COLO829 (cell line): ENCODE measurements at regions not wholly inside any gene's neighbourhood (a gene's known extent, or its start where the extent isn't known, plus 50 kb on each side); places are given as distances from the start of the nearest gene placed in this dataset.
"Not testable (repeated sequence)": the region's sequence is repeated elsewhere in the genome, so short reads cannot be mapped to it uniquely, and the experiment has no call there.

Experiments
- DNase-seq: peaks from one replicate; pipeline ENCODE4 v3.0.0; 2012; ENCODE audit warnings: low spot score

DNA sequence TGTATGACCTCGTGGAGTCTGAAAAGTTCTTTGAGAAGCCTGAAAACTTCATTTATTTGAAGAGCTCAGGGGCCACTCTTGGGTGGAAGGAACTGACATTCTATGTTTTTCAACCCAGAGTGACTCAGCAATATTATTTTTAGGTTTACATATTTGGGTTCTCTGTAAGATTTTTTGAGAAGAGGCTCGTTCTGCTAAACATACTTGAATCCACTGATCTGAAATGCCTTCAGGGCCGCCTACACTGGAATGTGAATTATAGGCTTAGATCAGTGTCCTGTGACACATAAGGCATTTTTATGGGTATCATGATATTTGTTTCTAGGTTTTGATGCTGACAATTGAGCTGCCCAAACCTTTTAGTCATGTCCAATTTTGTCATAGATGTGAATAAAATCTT is 86.2 kb downstream of the PSAT1 start:
- DNase-seq: peak; percentile 44

DNA sequence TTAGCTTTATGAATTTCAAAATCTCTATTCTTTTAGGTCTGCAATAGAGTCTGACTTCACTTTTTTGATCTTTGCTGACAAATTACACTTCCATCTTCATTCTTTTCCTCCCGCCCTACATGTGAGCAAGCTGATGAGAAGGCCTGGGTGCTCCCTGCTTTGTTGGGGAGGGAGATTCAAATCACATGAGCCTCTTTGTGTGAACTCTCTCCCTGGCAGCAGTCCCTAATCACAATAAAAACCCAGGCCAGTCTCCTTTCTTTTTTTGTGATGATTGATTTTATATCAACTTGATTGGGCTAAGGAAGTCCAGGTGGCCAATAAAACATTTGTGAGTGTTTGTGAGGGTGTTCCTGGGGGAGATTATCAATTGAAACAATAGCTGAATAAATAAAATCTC is 89.4 kb downstream of the PSAT1 start:
- no peak for DNase-seq

DNA sequence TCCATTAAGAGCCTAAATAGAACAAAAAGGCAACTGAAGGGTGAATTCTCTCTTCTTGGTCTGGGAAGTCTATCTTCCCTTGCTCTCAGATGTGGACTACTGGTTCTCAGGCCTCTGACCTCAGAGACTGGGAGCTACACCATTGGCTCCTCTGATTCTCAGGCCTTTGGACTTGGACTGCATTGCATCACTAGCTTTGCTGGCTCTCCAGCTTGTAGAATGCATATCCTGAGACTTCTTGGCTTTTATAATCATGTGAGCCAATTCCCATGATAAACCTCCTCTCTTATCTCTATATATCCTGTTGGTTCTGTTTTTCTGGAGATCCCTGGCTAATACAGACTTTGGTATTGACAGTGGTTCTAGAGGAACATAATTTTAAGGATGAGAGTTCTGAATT is 89.8 kb downstream of the PSAT1 start:
- DNase-seq: no peak

DNA sequence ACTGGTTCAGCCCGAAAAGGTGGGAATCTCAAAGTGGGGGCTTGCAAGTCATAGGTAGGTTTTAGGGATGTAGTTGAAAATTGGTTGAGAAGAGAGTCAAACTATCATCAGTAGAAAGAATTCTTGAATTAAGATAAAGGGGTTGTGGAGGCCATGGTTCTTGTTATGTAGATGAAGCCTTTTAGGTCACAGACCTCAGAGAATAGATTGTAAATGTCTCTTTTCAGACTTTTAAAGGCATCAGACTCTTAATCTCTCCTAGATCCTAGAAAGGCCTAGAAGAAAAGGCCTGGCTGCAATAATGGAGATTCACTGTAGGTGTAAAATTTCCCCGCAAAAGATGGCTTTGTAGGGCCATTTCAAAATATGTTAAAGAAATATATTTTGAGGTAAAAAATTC is 96.4 kb downstream of the PSAT1 start:
- no peak for DNase-seq

DNA sequence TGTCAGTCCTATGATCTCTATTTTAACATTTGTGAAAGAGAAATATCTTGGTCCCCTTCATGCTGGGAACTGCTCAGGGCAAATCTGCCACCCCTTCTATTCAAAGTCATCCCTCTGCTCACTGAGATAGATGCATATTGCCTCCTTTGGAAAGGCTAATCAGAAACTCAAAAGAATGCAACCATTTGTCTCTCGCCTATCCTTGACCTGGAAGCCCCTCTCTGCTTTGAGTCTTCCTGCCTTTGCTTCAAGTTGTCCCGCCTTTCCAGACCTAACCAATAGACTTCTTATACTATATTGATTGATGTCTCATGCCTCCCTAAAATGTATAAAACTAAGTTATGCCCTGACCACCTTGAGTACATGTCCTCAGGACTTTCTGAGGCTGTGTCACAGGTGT is 97.0 kb downstream of the PSAT1 start:
- DNase-seq: no peak

DNA sequence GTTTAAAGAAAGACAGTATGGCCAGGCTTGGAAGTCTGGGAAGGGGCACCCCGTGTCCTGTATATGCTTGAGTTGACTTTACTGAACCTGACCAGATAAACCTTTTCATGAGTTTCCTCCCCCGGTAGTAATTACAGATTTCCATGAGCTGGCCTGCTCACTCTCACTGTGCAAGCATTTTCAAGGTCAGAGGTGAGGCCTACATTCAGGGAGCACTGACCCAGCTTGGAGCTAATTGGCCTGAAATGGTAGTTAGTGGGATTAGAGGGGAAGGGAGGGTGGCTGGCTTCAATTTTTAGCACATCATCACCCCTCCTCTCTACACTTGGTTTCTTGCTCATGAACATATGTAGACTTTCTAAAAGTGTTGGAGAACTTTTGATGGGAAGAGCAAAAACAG is 99.2 kb downstream of the PSAT1 start:
- no peak for DNase-seq

DNA sequence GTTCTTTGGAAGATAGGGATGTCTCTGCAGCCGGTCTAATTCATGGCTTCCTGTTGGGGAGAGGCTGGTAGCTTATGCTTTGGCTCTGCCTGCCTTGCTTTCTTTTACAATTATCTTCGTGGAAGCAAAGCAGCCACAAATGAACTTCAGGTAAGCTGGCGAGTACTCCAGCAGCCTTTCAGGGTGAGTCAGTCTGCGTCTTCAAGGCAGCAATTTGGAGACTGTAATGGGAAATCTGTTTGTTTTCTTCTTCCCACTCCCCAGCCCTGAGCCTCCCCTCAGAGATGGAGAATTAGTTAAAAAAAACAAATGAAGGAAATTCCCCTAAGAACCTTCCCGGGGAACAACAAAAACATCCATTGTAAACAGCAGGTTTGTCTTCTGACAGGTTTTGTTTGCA is 100.1 kb downstream of the PSAT1 start:
- DNase-seq: no peak

DNA sequence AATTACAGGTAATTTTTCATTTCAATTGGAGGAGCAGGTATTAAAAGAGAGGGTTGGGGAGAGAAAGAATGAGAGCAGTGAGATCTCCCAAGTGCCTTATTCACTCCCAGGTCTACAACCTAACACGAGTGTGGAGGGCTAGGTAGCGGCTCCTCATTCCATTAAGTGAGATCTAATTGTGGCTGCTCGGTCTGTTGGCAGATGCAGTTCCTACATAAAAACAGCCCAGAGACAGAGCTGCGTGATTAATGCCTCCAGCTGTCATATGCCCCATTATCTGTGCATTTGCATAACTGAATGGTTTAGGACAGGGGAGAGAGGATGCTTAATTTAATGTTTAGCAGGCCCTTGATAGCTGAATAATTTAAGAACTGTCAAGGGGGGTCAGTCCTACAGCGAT is 100.5 kb downstream of the PSAT1 start:
- DNase-seq: no peak

DNA sequence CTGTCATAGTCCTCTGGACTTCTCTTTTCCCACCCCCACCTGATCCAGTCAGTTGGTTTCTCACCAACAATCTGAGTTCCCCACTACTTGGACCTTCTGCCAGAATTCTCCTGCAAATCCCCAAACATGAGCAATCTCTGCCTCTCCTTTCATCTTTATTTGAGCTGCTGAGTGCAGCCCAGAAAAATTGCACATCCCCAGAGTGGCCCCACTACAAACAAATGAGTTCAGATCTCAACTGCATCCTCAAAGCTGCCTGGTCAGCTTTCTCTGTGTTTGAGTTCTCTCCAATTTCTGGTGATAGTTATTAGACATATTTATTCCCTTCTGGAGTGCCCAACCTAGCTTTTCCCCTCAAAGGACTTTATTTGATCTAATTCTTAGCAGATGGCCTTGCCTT is 102.2 kb downstream of the PSAT1 start:
- no peak for DNase-seq

DNA sequence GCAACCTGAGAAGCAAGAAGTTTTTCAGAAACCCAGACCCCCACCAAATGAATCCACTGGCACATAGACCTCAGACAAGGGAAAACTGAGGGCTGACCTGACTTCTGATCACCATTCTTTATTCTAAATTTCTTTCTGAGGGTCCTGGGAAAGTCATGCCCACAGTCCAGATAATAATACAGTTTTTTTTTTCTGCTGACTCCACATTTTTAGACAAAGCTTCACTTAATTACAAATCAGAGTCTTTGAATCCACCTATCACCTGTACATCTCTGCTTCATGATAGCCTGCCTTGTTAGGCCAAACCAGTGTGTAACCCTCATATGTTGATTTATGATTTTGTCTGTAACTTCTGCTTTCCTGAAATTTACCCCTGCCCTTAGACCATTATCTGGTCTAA is 103.6 kb downstream of the PSAT1 start:
- DNase-seq: no peak

DNA sequence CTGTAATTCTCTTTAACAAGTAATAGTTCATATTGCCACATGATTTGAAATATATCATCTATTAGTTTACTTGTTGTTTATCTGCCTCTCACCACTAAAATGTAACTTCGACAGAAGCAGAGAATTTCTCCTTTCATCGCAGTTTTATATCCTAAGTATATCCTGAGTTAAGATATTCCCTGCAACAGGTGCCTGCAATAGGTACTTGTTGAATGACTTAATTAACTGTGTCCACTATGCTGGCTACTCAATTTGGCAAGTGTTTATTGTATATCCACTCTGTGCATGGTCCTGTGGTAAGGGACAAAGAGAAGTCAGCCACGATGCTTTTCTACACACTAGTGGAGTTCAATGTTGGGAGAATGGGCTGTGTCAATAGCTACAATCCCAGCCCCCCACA is 108.5 kb downstream of the PSAT1 start:
- no peak for DNase-seq

DNA sequence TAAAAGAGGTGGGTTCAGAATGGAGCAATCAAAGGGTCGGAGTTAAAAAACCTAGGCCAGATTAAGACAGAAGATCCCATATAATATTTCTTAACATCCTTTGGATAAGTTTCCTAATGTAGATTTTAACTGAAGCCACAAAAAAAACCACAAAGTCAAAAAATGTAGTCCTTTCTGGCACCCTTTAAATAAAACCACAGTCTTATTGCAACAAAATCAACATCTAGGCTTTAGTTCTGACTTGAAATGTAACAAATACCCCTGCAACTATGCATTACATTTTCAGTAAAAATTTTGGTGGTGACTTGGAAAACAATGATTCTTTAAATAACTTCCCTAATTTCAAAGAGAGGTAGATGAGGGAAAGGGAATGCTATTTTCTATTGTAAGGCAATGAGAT is 109.2 kb downstream of the PSAT1 start:
- DNase-seq: no peak

DNA sequence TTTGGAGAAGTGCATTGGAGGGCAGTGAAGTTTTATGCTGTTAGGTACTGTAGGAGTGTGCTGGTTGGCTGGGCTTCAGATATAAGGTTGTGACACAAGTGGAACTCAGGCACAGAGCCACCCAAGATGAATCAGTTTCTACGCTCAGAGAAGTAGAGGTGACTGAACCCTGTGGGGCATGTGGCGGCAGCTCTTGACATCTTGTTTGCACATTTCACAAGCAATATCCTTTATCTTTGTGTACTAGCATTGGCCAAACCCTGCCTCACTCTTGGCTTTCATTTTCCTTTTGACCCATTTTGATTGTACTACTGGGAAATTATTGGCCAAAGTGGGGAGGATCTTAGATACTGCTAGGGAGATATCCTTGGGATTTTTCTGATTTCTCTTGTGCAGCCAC is 110.0 kb downstream of the PSAT1 start:
- DNase-seq: no peak

DNA sequence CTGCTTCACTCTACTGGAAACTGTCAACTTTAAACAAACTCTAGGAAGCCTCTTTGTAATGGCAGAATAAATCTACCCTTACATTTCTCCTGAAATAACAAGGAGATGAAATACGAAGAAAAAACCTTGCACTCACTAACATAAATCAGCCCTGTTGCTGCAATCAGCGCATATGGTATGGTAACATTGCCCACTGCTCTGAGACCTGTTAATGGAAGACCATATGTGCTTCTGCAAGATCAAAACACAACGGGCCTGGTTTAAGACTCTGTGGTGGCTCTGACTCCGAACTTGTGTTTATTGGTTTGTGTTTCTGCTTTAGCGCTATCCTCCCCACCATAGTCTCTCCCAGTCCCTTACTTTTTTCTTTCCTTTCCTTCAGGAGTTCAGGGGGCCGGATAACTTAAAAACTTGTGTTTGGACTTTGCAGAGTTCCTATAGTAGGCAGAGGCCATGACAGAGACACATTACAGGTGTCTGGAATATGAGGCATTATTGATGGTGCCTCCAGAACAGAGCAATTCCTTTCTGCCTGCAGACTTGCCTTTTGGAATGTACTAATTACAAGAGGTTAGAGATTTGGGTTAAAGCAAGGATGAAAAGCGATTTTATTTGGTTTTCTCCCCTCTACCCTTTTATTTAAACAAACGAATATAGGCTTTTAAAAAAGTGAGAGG is 110.8 kb downstream of the PSAT1 start:
- no peak for DNase-seq

DNA sequence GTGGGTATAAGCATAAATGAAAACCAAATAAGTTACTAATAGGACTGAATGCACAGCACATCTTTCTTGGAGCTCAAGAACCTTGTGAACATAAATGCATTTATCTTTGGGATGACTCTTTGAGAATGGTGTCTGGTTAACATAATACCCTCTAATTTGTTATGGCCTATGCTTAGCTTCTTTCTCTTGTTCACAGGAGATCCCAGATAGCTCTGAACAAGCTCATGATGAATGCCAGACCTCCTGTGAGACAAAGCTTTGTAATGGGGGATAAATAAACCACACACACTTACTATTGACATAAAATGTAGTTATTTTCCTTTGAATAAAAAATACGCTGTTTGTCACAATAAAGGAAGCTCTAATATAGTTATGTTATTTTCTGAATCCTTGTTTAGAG is 111.5 kb downstream of the PSAT1 start:
- DNase-seq: no peak

DNA sequence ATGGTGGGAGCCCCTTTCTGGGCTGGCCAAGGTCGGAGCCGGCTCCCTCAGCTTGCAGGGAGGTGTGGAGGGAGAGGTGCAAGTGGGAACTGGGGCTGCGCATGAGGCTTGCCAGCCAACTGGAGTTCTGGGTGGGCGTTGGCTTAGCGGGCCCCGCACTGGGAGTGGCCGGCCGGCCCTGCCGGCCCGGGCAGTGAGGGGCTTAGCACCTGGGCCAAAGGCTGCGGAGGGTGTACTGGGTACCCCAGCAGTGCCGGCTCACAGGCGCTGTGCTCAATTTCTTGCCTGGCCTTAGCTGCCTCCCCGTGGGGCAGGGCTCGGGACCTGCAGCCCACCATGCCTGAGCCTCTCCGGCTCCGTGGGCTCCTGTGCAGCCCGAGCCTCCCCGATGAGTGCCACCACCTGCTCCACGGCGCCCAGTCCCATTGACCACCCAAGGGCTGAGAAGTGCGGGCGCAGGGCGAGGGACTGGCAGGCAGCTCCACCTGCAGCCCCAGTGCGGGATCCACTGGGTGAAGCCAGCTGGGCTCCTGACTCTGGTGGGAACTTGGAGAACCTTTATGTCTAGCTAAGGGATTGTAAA is 113.1 kb downstream of the PSAT1 start:
- DNase-seq: not testable (repeated sequence)

DNA sequence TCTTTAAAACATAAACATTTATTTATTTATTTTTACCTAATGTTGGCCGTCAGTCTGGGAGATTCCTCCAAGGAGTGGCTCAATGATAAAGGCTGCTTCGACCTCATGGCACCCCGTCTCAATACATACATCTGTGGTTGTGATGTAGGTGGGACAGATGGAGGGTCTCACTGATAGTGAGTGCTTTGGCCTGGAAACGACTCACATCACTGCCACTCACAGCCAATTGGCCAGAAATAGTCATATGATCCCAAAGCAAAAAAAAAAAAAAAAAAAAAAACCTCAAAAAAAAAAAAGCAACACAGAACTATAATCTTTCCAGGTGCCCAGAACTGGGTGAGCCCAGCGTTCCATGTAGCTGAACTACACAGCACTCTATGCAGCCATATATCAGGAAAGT is 125.4 kb downstream of the PSAT1 start:
- DNase-seq: no peak

DNA sequence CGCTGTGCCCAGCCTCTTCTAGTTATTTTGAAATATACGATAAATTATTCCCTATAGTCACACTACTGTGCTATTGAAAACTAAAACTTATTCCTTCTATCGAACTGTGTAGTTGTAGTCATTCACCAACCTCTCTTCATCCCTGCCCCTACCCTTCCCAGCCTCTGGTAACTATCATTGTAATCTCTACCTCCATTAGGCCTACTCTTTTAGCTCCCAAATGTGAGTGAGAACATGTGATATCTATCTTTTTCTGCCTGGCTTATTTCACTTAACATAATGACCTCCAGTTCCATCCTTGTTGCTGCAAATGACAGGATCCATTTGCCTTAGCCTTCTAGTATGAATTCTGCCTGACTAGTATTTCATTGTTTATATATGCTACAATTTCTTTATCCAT is 127.4 kb downstream of the PSAT1 start:
- DNase-seq: no peak

DNA sequence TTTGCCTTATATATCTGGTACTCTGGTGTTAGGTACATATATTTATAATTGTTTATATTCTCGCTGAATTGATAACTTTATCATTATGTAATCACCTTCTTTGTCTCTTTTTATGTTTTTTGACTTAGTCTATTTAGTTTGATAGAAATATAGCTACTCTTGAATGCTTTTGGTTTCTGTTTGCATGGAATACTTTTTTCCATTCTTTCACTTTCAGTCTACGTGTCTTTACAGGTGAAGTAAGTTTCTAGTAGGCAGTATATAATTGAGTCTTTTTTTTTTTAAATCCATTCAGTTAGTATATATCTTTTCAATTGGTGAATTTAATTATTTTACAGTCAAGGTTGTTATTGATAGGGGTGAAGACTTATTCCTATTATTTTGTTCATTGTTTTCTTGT is 131.7 kb downstream of the PSAT1 start:
- DNase-seq: no peak

DNA sequence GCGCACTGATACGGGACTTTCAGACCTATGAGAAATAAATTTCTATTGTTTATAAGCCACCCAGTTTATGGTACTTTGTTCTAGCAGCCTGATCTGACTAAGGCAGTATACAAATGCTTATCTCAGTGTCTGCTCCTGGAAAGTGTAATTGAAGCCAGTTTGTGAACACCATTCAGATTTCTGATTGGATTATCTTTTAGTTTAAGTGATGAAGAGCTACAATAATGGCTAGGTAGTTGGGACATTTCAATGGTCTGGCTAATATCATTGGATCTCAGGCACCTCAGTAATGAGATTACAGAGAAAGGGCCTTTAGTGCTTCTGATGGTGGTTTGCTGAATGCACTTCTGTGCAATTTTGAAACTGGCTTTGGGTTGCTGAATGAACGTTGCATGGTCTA is 133.5 kb downstream of the PSAT1 start:
- no peak for DNase-seq

DNA sequence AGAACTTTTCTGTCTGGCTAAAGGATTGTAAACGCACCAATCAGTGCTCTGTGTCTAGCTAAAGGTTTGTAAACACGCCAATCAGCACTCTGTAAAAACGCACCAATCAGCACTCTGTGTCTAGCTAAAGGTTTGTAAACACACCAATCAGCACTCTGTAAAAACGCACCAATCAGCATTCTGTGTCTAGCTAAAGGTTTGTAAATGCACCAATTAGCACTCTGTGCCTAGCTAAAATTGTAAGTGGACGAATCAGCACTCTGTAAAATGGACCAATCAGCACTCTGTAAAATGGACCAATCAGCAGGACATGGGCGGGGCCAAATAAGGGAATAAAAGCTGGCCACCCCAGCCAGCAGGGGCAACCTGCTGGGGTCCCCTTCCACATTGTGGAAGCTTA is 134.1 kb downstream of the PSAT1 start:
- not testable (repeated sequence) for DNase-seq

DNA sequence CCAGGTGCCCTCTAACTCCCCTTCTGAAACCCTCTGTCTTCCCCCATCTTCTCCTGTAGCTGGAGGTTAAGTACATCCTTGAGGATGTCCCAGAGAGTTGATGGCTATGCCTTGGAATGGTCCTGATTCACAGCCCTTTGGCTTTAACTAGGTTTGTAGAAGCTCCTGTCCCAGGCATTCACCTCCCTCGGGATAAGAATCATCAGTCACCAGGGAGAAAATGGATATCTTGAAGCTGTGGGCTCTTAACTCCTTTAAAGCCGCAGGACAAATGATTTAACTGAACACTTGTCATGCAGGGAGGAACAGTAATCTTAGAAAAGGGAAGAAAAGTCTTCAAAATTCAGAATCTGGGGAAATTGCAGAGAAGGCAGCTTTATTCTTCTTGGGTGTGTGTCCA is 139.9 kb downstream of the PSAT1 start:
- no peak for DNase-seq

DNA sequence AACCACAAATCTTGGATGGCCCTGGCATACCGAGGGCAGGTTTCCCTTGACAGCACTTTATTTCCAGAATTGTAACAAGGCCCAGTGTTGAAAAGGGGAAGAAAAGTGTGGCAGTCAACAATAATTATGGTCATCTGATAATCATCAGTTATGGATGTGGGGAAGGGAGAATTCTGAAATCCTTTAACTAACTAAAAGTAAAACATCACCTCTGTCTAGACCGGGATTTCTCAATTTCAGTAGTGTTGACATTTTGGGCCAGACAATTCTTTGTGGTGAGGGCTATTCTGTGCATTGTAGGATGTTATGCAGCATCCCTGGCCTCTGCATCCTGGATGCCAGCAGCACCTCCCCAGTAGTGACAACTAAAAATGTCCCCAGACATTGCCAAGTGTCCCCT is 140.4 kb downstream of the PSAT1 start:
- no peak for DNase-seq

DNA sequence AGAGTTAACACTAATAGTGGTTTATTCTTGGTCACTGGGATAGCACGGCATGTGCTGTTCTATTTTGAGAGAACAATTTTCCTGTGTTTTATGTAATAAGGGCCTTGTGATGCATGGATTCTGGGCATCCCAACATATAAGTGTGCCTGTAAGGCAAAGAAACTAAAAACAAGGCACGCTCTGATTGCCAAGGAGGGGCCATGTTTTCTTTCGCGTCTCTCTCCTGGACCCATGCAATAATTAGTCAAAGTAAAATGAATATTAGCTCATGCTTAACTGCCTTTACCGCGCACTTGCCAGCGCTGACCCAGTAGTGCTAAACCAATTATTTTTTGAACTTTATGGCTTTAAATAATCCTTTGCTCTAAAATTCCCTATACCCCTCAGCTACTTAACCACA is 140.9 kb downstream of the PSAT1 start:
- no peak for DNase-seq

DNA sequence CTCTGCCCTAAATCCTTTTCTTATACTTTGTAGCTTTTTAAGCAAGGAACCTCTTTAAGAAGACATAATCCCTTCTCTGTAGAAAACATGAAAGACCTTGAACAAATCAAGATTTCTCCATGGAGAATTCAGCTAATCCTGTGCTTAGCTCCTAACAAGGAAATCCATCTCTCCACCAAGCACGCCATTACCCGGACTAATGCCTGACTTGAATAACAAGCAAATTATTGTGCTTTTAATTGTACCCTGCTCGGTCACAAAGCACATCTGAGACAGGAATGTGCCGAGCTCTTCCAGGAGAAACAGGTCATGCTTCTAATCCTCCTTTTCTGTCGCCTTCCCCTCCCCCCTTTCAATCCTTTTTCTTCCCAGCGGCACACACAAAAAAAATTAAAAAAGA is 141.3 kb downstream of the PSAT1 start:
- DNase-seq: no peak
